Liver (tissue), 8 donors: ENCODE measurements at regions not wholly inside any gene's neighbourhood (a gene's known extent, or its start where the extent isn't known, plus 50 kb on each side); places are given as distances from the start of the nearest gene placed in this dataset.

Experiments
- DNase-seq: peaks from one replicate; pipeline ENCODE4 v3.0.0-alpha.2; 2017; ENCODE audit warnings: low spot score
- H3K27ac ChIP-seq, 2 donors: one replicate each; pipeline ENCODE4 v1.7.0; 2013; ENCODE audit warnings: inconsistent platforms in 2 of 2, low read length in 2 of 2, control low read depth in 1 of 2, low read depth in 1 of 2, mild to moderate bottlenecking in 1 of 2
- H3K27me3 ChIP-seq, 4 donors: one replicate each; pipeline versions ENCODE4 v1.6.1 to v1.7.0; 2013; ENCODE audit warnings: low read length in 3 of 4, inconsistent platforms in 1 of 4, mild to moderate bottlenecking in 1 of 4, moderate library complexity in 1 of 4; ENCODE audit not compliant: control insufficient read depth in 4 of 4, insufficient read depth in 4 of 4
- H3K36me3 ChIP-seq, 4 donors: one replicate each; pipeline versions ENCODE4 v1.6.1 to v1.7.0; 2013; ENCODE audit warnings: low read length in 3 of 4, mild to moderate bottlenecking in 3 of 4, low read depth in 1 of 4, moderate library complexity in 1 of 4; ENCODE audit not compliant: control insufficient read depth in 4 of 4, insufficient read depth in 3 of 4
- H3K4me1 ChIP-seq, 4 donors: one replicate each; pipeline versions ENCODE4 v1.6.1 to v1.7.0; 2013; ENCODE audit warnings: low read length in 3 of 4, mild to moderate bottlenecking in 3 of 4, moderate library complexity in 1 of 4; ENCODE audit not compliant: control insufficient read depth in 4 of 4, insufficient read depth in 4 of 4
- H3K4me3 ChIP-seq, 3 donors: one replicate each; pipeline versions ENCODE4 v1.6.1 to v1.7.0; 2013; ENCODE audit warnings: low read length in 3 of 3, control low read depth in 1 of 3, low read depth in 1 of 3, mild to moderate bottlenecking in 1 of 3
- H3K9ac ChIP-seq, 2 donors: one replicate each; pipeline ENCODE4 v1.7.0; 2013; ENCODE audit warnings: low read length in 2 of 2, mild to moderate bottlenecking in 2 of 2, moderate library complexity in 2 of 2, control low read depth in 1 of 2, low read depth in 1 of 2
- H3K9me3 ChIP-seq, 4 donors: one replicate each; pipeline versions ENCODE4 v1.6.1 to v1.7.0; 2013; ENCODE audit warnings: low read length in 3 of 4; ENCODE audit not compliant: control insufficient read depth in 4 of 4
- EGR1 ChIP-seq, 2 donors: IDR thresholded peaks; 2 replicates each; pipeline ENCODE4 v1.6.1; 2016 to 2018; ENCODE audit warnings: antibody characterized with exemption in 2 of 2, low read depth in 2 of 2
- FOXA1 ChIP-seq: IDR thresholded peaks from 2 replicates; pipeline ENCODE4 v1.6.1; 2016; ENCODE audit warnings: antibody characterized with exemption
- GABPA ChIP-seq, 2 donors: IDR thresholded peaks in 1 of 2; conservative IDR thresholded peaks in 1 of 2; 2 replicates each; pipeline ENCODE4 v1.6.1; 2016; ENCODE audit warnings: antibody characterized with exemption in 2 of 2, mild to moderate bottlenecking in 1 of 2, moderate library complexity in 1 of 2
- HNF4A ChIP-seq, 2 donors: conservative IDR thresholded peaks; 2 replicates each; pipeline ENCODE4 v1.6.1; 2016; ENCODE audit warnings: antibody characterized with exemption in 2 of 2, mild to moderate bottlenecking in 2 of 2
- HNF4G ChIP-seq: IDR thresholded peaks from 2 replicates; pipeline ENCODE4 v1.6.1; 2016; ENCODE audit warnings: antibody characterized with exemption
- JUND ChIP-seq, 2 donors: IDR thresholded peaks; 2 replicates each; pipeline ENCODE4 v1.6.1; 2016; ENCODE audit warnings: antibody characterized with exemption in 2 of 2
- NR2F2 ChIP-seq: IDR thresholded peaks from 2 replicates; pipeline ENCODE4 v1.6.1; 2016; ENCODE audit warnings: antibody characterized with exemption
- RAD21 ChIP-seq, 2 donors: IDR thresholded peaks; 2 replicates each; pipeline ENCODE4 v1.6.1; 2016; ENCODE audit warnings: antibody characterized with exemption in 2 of 2, mild to moderate bottlenecking in 2 of 2
- RXRA ChIP-seq, 2 donors: IDR thresholded peaks; 2 replicates each; pipeline ENCODE4 v1.6.1; 2017 to 2018; ENCODE audit warnings: antibody characterized with exemption in 2 of 2, mild to moderate bottlenecking in 1 of 2
- SP1 ChIP-seq: IDR thresholded peaks from 2 replicates; pipeline ENCODE4 v1.6.1; 2018; ENCODE audit warnings: antibody characterized with exemption, mild to moderate bottlenecking
- TAF1 ChIP-seq: conservative IDR thresholded peaks from 2 replicates; pipeline ENCODE4 v1.6.1; 2016; ENCODE audit warnings: antibody characterized with exemption, mild to moderate bottlenecking
- WGBS: extraction: QIAGEN DNeasy Blood & Tissue Kit; methylation state at CpG from one replicate; pipeline ENCODE4 v1.1.7; 2013; 5-methylcytosine and 5-hydroxymethylcytosine counted together
- TF ChIP-seq, protein P1 (sequence below): fragments of 150-350 bp; IDR thresholded peaks from 2 replicates; pipeline ENCODE4 v1.5.1; 2017; ENCODE audit warnings: improper control_type of control experiment, low read depth, low read length; ENCODE audit not compliant: missing input control
- TF ChIP-seq, protein P2 (sequence below): IDR thresholded peaks from 2 replicates; pipeline ENCODE4 v1.6.1; 2016; ENCODE audit warnings: antibody characterized with exemption, mild to moderate bottlenecking
- TF ChIP-seq, protein P3 (sequence below): IDR thresholded peaks from 2 replicates; pipeline ENCODE4 v1.6.1; 2016; ENCODE audit warnings: antibody characterized with exemption
- TF ChIP-seq, protein P4 (sequence below): IDR thresholded peaks from 2 replicates; pipeline ENCODE4 v1.6.1; 2016; ENCODE audit warnings: antibody characterized with exemption
- donor health status: healthy.
- donor health status: healthy.
- donor health status: healthy.
- donor health status: healthy.
- donor health status: healthy.

DNA sequence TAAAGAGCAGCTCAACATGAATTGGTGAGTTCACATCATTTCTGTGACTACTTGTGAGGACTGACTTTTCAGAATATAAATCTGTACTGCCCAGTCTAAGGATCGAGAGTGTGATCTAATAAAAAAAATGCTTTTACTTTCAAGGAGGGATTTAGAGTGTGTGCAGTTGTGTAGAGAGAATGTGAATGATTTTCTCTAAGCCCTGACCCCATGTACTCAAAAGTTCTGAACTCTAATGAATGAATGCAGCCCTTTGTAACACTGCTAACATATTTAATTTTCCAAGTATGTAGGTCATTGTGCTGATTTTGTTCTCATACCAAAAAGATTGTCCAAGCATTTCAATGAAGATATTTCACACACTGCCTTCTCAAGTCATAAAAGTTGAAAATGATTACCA lies 92.5 kb upstream of the STOX2 start:
- WGBS: 74% methylated on average over 1 of the region's 1 CpG
- no peak overlapping the region for H3K4me3 ChIP-seq

DNA sequence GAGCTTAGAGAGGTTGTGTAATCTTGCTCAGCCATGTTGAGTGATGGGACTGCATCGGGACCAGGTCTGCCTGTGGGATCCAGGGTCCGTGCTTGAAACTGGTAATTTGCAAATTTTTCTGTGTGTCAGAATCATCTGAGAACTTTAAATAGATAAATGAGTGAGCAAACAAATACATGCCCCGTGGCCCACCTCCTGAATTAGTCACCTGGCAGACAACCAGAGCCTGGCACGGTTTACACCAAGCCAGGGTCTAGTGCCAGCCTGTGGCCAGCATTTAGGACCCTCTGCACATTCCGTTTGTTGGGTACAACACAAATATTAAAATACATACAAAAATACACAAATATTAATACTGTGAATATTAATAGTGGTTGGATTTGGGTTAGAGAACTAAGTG lies 90.6 kb upstream of the STOX2 start:
- H3K27ac ChIP-seq: no peak overlapping the region
- H3K4me3 ChIP-seq: no peak overlapping the region
- no peaks in the 10 kb centered on the region for H3K36me3 ChIP-seq
- DNase-seq: no peak
- TF ChIP-seq SP1 (no peak), FOXA1 (no peak), GABPA (IDR thresholded peaks at IDR 0.05 in 1 of 2, conservative IDR thresholded peaks at IDR 0.05 in 1 of 2) (no peak), JUND (IDR thresholded peaks at IDR 0.05) (no peak), EGR1 (IDR thresholded peaks at IDR 0.05; ENCODE audit: low read depth in 2 of 2) (no peak), TAF1 (no peak), HNF4A (conservative IDR thresholded peaks at IDR 0.05) (no peak), RAD21 (IDR thresholded peaks at IDR 0.05) (no peak), NR2F2 (no peak), HNF4G (no peak)
- TF ChIP-seq, protein P1, sequence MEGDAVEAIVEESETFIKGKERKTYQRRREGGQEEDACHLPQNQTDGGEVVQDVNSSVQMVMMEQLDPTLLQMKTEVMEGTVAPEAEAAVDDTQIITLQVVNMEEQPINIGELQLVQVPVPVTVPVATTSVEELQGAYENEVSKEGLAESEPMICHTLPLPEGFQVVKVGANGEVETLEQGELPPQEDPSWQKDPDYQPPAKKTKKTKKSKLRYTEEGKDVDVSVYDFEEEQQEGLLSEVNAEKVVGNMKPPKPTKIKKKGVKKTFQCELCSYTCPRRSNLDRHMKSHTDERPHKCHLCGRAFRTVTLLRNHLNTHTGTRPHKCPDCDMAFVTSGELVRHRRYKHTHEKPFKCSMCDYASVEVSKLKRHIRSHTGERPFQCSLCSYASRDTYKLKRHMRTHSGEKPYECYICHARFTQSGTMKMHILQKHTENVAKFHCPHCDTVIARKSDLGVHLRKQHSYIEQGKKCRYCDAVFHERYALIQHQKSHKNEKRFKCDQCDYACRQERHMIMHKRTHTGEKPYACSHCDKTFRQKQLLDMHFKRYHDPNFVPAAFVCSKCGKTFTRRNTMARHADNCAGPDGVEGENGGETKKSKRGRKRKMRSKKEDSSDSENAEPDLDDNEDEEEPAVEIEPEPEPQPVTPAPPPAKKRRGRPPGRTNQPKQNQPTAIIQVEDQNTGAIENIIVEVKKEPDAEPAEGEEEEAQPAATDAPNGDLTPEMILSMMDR: no peak
- TF ChIP-seq, protein P2, sequence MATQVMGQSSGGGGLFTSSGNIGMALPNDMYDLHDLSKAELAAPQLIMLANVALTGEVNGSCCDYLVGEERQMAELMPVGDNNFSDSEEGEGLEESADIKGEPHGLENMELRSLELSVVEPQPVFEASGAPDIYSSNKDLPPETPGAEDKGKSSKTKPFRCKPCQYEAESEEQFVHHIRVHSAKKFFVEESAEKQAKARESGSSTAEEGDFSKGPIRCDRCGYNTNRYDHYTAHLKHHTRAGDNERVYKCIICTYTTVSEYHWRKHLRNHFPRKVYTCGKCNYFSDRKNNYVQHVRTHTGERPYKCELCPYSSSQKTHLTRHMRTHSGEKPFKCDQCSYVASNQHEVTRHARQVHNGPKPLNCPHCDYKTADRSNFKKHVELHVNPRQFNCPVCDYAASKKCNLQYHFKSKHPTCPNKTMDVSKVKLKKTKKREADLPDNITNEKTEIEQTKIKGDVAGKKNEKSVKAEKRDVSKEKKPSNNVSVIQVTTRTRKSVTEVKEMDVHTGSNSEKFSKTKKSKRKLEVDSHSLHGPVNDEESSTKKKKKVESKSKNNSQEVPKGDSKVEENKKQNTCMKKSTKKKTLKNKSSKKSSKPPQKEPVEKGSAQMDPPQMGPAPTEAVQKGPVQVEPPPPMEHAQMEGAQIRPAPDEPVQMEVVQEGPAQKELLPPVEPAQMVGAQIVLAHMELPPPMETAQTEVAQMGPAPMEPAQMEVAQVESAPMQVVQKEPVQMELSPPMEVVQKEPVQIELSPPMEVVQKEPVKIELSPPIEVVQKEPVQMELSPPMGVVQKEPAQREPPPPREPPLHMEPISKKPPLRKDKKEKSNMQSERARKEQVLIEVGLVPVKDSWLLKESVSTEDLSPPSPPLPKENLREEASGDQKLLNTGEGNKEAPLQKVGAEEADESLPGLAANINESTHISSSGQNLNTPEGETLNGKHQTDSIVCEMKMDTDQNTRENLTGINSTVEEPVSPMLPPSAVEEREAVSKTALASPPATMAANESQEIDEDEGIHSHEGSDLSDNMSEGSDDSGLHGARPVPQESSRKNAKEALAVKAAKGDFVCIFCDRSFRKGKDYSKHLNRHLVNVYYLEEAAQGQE: no peak
- TF ChIP-seq, protein P3, sequence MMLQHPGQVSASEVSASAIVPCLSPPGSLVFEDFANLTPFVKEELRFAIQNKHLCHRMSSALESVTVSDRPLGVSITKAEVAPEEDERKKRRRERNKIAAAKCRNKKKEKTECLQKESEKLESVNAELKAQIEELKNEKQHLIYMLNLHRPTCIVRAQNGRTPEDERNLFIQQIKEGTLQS: no peak
- TF ChIP-seq, protein P4, sequence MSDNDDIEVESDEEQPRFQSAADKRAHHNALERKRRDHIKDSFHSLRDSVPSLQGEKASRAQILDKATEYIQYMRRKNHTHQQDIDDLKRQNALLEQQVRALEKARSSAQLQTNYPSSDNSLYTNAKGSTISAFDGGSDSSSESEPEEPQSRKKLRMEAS: no peak
- WGBS: 85% methylated on average over 5 of the region's 5 CpGs
- H3K27me3 ChIP-seq: no peaks in the 10 kb centered on the region
- H3K4me1 ChIP-seq: no peaks in the 10 kb centered on the region
- no peak overlapping the region for H3K9ac ChIP-seq
- H3K9me3 ChIP-seq: peaks cover 0 to 3% (median 0%) of the 10 kb centered on the region in 4 donors

More for the DNA sequence above, 92.5 kb upstream of the STOX2 start:
- Histone ChIP-seq H3K36me3 (no peaks in the 10 kb centered on the region), H3K9ac (no peak overlapping the region), H3K27ac (no peak overlapping the region), H3K9me3 (peaks cover 0 to 3% (median 0%) of the 10 kb centered on the region in 4 donors), H3K4me1 (no peaks in the 10 kb centered on the region), H3K27me3 (no peaks in the 10 kb centered on the region)
- DNase-seq: no peak
- peak in 1 of 2 donors; percentile 27 for TF ChIP-seq RXRA (IDR thresholded peaks at IDR 0.05)
- no peak for TF ChIP-seq HNF4A (conservative IDR thresholded peaks at IDR 0.05)
